PC-9 (cell line): ENCODE measurements at regions not wholly inside any gene's neighbourhood (a gene's known extent, or its start where the extent isn't known, plus 50 kb on each side); places are given as distances from the start of the nearest gene placed in this dataset.

Experiments used
- CTCF ChIP-seq: fragments of 200-600 bp; sonication (generic); conservative IDR thresholded peaks from 2 replicates; pipeline ENCODE4 v1.6.1; 2017; ENCODE audit warnings: mixed run types, antibody characterized with exemption, mild to moderate bottlenecking, moderate library complexity
- EZH2 ChIP-seq: fragments of 200-600 bp; sonication (generic); IDR thresholded peaks from 2 replicates; pipeline ENCODE4 v1.8.0; 2017; ENCODE audit warnings: antibody characterized with exemption, low read depth

GRCh38 chr11:25613865-25614264 lies 718.1 kb upstream of the ANO3 start:
- no peak for TF ChIP-seq CTCF
- TF ChIP-seq EZH2 = no peak
